ENCODE measurements at regions not wholly inside any gene's neighbourhood (a gene's known extent, or its start where the extent isn't known, plus 50 kb on each side); places are given as distances from the start of the nearest gene placed in this dataset.
A peak's percentile ranks its signal among the peaks of the same experiment; 100 is the strongest.

DNA sequence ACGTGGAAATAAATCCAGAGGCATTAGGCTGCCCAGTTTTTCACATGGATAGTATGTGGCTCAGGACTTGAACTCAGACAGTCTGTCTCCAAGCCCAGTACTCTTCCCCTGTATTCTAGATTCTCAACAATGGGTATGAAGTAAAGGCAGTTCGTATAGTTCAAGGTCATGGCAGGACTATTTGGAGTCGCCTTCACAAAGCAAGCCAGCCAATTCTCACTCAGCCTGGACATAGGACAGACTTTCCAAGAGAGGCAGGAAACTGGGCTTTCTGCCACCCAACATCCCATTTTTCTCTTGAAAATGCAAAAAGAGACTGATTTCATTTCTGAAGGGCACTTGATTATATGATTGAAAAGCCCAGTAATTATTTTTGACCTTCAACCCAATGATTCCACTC, 111.0 kb downstream of the EDN1 start:
- Histone ChIP-seq H3K36me3 (ENCODE audit: control insufficient read depth, insufficient read depth, low read length) (no peaks in the 10 kb centered on the region), H3K9me3 (ENCODE audit: control insufficient read depth, insufficient read depth, low read depth, low read length) (no peaks in the 10 kb centered on the region), H3K27me3 (ENCODE audit: control insufficient read depth, insufficient read depth, low read length) (no peaks in the 10 kb centered on the region), H2AFZ (ENCODE audit: low read length) (no peak overlapping the region), H3K79me2 (ENCODE audit: control insufficient read depth, insufficient read depth, low read length) (no peaks in the 10 kb centered on the region), H3K27ac (ENCODE audit: insufficient read depth, low read length) (no peak overlapping the region), H4K20me1 (ENCODE audit: control insufficient read depth, extremely low read depth, insufficient read depth, low read length) (no peaks in the 10 kb centered on the region), H3K4me1 (ENCODE audit: control insufficient read depth, extremely low read depth, insufficient read depth, low read length) (peaks cover 16% of the 10 kb centered on the region), H3K9ac (ENCODE audit: insufficient read depth, low read length) (no peak overlapping the region), H3K4me3 (replicated peaks in 1 of 4; ENCODE audit: control extremely low read depth in 1 of 4, insufficient read depth in 1 of 4, low read depth in 3 of 4, low read length in 4 of 4) (no peak overlapping the region), H3K4me2 (ENCODE audit: extremely low read depth, insufficient read depth, low read length) (no peak overlapping the region)
- no peak for DNase-seq (ENCODE audit: low read depth in 2 of 2)
- TF ChIP-seq, protein P1, sequence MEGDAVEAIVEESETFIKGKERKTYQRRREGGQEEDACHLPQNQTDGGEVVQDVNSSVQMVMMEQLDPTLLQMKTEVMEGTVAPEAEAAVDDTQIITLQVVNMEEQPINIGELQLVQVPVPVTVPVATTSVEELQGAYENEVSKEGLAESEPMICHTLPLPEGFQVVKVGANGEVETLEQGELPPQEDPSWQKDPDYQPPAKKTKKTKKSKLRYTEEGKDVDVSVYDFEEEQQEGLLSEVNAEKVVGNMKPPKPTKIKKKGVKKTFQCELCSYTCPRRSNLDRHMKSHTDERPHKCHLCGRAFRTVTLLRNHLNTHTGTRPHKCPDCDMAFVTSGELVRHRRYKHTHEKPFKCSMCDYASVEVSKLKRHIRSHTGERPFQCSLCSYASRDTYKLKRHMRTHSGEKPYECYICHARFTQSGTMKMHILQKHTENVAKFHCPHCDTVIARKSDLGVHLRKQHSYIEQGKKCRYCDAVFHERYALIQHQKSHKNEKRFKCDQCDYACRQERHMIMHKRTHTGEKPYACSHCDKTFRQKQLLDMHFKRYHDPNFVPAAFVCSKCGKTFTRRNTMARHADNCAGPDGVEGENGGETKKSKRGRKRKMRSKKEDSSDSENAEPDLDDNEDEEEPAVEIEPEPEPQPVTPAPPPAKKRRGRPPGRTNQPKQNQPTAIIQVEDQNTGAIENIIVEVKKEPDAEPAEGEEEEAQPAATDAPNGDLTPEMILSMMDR (conservative IDR thresholded peaks at IDR 0.05 in 1 of 2, IDR thresholded peaks at IDR 0.05 in 1 of 2; ENCODE audit: low read depth in 1 of 2, low read length in 2 of 2): no peak
- TF ChIP-seq EZH2 (IDR thresholded peaks at IDR 0.05; ENCODE audit: low read length, missing control alignments): no peak

DNA sequence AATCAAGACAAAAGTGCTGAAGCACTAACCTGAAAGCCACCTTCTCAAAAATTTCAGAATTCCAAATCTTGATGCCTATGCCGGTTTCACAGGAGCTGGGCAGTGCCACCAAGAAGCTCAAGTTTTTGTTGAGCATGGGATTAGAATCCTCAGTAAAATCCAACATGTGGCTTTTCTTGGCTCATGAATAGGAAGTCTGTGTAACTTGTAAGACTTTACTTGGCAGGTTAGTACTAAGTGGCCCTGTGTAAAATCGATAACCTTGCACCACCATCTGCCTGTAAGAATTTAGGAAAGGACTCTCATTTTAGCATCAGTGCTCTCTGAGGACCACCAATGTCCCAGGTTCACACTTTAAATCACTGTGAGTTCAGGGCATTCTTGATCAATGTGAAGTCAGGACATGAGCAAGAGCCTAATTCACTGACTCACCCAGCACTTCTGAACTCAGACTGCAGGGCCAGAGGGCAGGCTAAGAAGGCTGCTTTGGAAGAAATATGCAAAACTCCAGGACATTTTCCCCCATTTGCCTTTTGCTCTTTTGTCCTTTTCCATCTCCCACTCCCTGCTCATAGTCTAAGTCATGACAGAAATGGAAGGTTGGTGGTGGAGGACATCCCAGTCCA, 113.2 kb downstream of the EDN1 start:
- peak; percentile 53 to 66 for DNase-seq (ENCODE audit: low read depth in 2 of 2)
- H4K20me1 ChIP-seq (ENCODE audit: control insufficient read depth, extremely low read depth, insufficient read depth, low read length): no peaks in the 10 kb centered on the region
- peak overlapping the region; percentile 75 for H3K27ac ChIP-seq (ENCODE audit: insufficient read depth, low read length)
- peak overlapping the region; percentile 46 for H3K4me2 ChIP-seq (ENCODE audit: extremely low read depth, insufficient read depth, low read length)
- no peak overlapping the region for H3K4me3 ChIP-seq (replicated peaks in 1 of 4; ENCODE audit: control extremely low read depth in 1 of 4, insufficient read depth in 1 of 4, low read depth in 3 of 4, low read length in 4 of 4)
- H3K27me3 ChIP-seq (ENCODE audit: control insufficient read depth, insufficient read depth, low read length): no peaks in the 10 kb centered on the region
- no peak for TF ChIP-seq EZH2 (IDR thresholded peaks at IDR 0.05; ENCODE audit: low read length, missing control alignments)
- TF ChIP-seq, protein P1 (conservative IDR thresholded peaks at IDR 0.05 in 1 of 2, IDR thresholded peaks at IDR 0.05 in 1 of 2; ENCODE audit: low read depth in 1 of 2, low read length in 2 of 2): no peak
- H2AFZ ChIP-seq (ENCODE audit: low read length): peak overlapping the region; percentile 52
- no peaks in the 10 kb centered on the region for H3K79me2 ChIP-seq (ENCODE audit: control insufficient read depth, insufficient read depth, low read length)
- no peaks in the 10 kb centered on the region for H3K9me3 ChIP-seq (ENCODE audit: control insufficient read depth, insufficient read depth, low read depth, low read length)
- H3K9ac ChIP-seq (ENCODE audit: insufficient read depth, low read length): no peak overlapping the region
- no peaks in the 10 kb centered on the region for H3K36me3 ChIP-seq (ENCODE audit: control insufficient read depth, insufficient read depth, low read length)
- H3K4me1 ChIP-seq (ENCODE audit: control insufficient read depth, extremely low read depth, insufficient read depth, low read length): peaks cover 16% of the 10 kb centered on the region

DNA sequence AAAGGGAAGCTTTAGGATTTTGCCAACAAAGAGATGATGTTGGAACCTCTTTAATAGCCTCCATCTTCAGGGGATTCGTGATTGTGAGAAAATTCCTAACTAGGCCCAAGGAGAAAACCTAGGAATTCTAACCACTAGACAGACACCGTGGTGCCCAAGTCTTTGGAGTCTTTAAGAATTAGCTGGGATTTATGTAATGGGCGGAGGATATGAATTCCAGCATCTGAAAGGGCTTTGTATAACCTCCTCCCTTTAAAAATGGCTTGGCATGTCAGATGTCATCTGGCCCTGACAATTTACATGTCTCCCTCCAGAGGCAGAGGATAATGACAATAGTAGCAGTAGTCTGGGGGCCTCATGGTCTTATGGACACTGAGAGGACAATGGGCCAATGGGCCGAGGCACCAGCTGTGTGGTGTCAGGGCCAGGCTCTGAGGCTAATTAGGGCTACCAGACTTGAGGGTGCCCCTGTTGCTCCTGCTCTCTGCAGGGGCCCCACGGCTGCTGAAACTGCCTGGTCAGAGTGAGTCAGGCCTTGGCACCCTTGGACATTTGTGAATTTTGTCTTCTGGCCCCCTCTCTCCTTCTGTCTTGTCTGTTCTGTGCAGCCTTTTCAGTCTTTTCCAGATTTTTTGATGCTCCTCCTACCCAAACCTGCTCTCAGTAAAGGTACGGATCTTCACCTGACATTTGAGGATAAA, 113.9 kb downstream of the EDN1 start:
- peak in 1 of 2 donors; percentile 23 for DNase-seq (ENCODE audit: low read depth in 2 of 2)
- no peak overlapping the region for H3K9ac ChIP-seq (ENCODE audit: insufficient read depth, low read length)
- H2AFZ ChIP-seq (ENCODE audit: low read length): no peak overlapping the region
- no peaks in the 10 kb centered on the region for H3K79me2 ChIP-seq (ENCODE audit: control insufficient read depth, insufficient read depth, low read length)
- H4K20me1 ChIP-seq (ENCODE audit: control insufficient read depth, extremely low read depth, insufficient read depth, low read length): no peaks in the 10 kb centered on the region
- peak overlapping the region; percentile 75 for H3K27ac ChIP-seq (ENCODE audit: insufficient read depth, low read length)
- H3K27me3 ChIP-seq (ENCODE audit: control insufficient read depth, insufficient read depth, low read length): no peaks in the 10 kb centered on the region
- no peak overlapping the region for H3K4me3 ChIP-seq (replicated peaks in 1 of 4; ENCODE audit: control extremely low read depth in 1 of 4, insufficient read depth in 1 of 4, low read depth in 3 of 4, low read length in 4 of 4)
- H3K9me3 ChIP-seq (ENCODE audit: control insufficient read depth, insufficient read depth, low read depth, low read length): no peaks in the 10 kb centered on the region
- H3K4me1 ChIP-seq (ENCODE audit: control insufficient read depth, extremely low read depth, insufficient read depth, low read length): peaks cover 16% of the 10 kb centered on the region
- H3K36me3 ChIP-seq (ENCODE audit: control insufficient read depth, insufficient read depth, low read length): no peaks in the 10 kb centered on the region
- TF ChIP-seq, protein P1 (conservative IDR thresholded peaks at IDR 0.05 in 1 of 2, IDR thresholded peaks at IDR 0.05 in 1 of 2; ENCODE audit: low read depth in 1 of 2, low read length in 2 of 2): no peak
- no peak for TF ChIP-seq EZH2 (IDR thresholded peaks at IDR 0.05; ENCODE audit: low read length, missing control alignments)
- H3K4me2 ChIP-seq (ENCODE audit: extremely low read depth, insufficient read depth, low read length): peak overlapping the region; percentile 46

Measured in fibroblast of lung (primary cell).